ENCODE measurements at regions not wholly inside any gene's neighbourhood (a gene's known extent, or its start where the extent isn't known, plus 50 kb on each side); places are given as distances from the start of the nearest gene placed in this dataset.

DNA sequence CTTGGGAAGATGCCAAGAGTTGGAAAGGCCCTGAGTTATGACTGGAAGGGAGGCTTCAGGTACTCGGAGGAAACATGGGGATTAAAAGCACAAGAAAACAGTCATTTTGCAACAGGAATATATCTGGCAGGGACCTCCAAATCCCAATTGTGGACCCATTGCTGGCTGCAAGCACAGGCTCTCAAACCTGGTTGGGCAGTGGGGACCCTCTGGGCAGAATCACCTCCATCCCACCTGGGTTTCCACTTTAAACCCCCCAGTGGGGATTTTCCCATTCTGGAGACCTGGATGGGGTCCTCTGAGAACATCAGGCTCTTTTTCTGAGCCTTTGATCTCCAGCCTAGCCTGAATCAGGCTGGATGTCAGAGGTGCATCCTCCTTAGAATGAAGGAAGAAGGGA is 177.8 kb downstream of the ASMT start:
- Histone ChIP-seq H3K27me3 (no peaks in the 10 kb centered on the region), H3K9me3 (no peaks in the 10 kb centered on the region), H3K4me3 (replicated peaks in 1 of 3) (no peak overlapping the region), H3K4me1 (no peaks in the 10 kb centered on the region), H3K36me3 (no peaks in the 10 kb centered on the region), H3K27ac (no peak overlapping the region)
- intact Hi-C loops (cut with DNase I) = no loop called here
- no peak for TF ChIP-seq POLR2A (IDR thresholded peaks at IDR 0.05)
- TF ChIP-seq, protein P1, sequence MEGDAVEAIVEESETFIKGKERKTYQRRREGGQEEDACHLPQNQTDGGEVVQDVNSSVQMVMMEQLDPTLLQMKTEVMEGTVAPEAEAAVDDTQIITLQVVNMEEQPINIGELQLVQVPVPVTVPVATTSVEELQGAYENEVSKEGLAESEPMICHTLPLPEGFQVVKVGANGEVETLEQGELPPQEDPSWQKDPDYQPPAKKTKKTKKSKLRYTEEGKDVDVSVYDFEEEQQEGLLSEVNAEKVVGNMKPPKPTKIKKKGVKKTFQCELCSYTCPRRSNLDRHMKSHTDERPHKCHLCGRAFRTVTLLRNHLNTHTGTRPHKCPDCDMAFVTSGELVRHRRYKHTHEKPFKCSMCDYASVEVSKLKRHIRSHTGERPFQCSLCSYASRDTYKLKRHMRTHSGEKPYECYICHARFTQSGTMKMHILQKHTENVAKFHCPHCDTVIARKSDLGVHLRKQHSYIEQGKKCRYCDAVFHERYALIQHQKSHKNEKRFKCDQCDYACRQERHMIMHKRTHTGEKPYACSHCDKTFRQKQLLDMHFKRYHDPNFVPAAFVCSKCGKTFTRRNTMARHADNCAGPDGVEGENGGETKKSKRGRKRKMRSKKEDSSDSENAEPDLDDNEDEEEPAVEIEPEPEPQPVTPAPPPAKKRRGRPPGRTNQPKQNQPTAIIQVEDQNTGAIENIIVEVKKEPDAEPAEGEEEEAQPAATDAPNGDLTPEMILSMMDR (IDR thresholded peaks at IDR 0.05) = no peak
- WGBS, 2 donors = 56% methylated on average over 1 of the region's 1 CpG; no CpG with 5 or more reads in 1 of the 2 donors
- no peak for DNase-seq

DNA sequence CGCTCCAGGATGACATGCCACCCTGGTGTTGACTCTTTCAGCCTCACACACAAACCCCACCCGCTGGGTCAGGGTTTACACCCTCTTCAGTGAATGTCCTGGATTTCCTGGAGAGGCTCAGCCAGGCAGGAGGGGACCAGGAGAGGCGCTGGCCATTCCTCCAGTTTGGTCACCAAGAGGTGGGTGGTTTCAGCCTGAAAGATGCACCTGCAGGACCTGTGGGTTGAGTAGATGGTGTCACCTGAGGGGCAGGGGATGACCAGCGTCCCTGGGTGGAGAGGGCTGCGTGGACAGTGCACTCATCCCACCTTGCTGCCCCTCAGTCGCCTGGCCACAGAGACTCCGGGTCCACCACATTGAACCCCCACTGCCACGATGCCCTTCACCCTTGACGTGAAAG is 179.7 kb downstream of the ASMT start:
- H3K27ac ChIP-seq = no peak overlapping the region
- H3K4me3 ChIP-seq (replicated peaks in 1 of 3) = no peak overlapping the region
- H3K36me3 ChIP-seq = no peaks in the 10 kb centered on the region
- WGBS, 2 donors = 78 to 87% methylated on average over 9 of the region's 9 CpGs
- H3K4me1 ChIP-seq = no peaks in the 10 kb centered on the region
- no peaks in the 10 kb centered on the region for H3K27me3 ChIP-seq
- no peak for TF ChIP-seq POLR2A (IDR thresholded peaks at IDR 0.05)
- TF ChIP-seq, protein P1 (IDR thresholded peaks at IDR 0.05) = no peak
- no peaks in the 10 kb centered on the region for H3K9me3 ChIP-seq
- intact Hi-C loops (cut with DNase I) = no loop called here
- no peak for DNase-seq

DNA sequence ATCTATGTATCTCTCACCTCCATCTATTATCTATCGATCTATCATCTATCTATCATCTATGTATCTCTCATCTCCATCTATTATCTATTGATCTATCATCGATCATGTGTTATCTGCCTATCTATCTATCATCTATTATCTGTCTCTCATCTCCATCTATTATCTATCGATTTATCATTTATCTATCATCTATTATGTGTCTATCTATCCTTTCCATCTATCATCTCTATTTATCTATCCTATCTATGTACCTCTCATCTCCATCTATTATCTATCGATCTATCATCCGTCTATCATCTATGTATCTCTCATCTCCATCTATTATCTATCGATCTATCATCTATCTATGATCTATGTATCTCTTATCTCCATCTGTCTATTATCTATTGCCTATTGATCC is 188.1 kb downstream of the ASMT start:
- DNase-seq = no peak
- WGBS, 2 donors = 95% methylated on average over 6 of the region's 6 CpGs
- H3K4me1 ChIP-seq = no peaks in the 10 kb centered on the region
- no peak overlapping the region for H3K4me3 ChIP-seq (replicated peaks in 1 of 3)
- H3K36me3 ChIP-seq = no peaks in the 10 kb centered on the region
- H3K27me3 ChIP-seq = no peaks in the 10 kb centered on the region
- no peak overlapping the region for H3K27ac ChIP-seq
- TF ChIP-seq POLR2A (IDR thresholded peaks at IDR 0.05) = no peak
- TF ChIP-seq, protein P1 (IDR thresholded peaks at IDR 0.05) = no peak
- intact Hi-C loops (cut with DNase I) = no loop called here
- H3K9me3 ChIP-seq = no peaks in the 10 kb centered on the region

DNA sequence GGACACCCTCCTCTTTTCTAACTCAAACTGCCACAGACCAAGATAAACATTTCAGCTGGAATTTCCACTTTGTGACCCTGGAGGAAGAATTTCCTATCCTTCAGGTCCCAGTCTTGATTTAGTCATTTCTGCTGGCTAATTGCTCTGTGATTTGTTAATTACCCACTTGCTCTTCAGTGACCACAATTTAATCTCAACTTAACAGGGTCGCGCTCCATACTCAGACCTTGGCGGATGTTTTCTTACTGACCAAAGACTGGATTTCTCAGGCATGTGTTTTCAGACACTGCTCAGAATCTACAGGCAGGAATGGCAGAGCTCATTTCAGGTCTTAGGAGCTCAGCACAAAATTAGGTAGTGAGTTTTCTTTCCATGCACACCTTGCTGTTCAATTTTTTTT is 188.9 kb downstream of the ASMT start:
- WGBS, 2 donors = 48 to 57% methylated on average over 3 of the region's 3 CpGs
- DNase-seq = no peak

DNA sequence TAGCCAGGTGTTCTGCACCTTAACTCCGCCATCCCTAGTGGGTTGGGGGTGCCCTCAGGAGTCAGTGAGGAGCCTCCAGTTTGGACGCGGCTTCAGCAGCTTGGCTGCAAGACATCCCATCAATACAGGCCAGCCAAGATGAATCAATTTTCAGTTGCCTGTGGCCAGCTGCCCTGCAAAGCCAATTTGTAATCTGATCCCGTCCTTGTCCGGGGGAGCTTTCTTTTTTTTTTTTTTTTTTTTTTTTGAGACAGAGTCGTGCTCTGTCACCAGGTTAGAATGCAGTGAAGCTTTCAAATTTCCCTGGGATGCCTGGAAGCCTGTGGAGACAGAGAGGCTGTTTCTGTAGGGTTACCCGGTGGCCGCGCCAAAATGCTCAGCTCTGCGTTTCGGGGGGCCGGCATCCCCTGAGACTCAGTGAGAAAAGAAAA is 192.5 kb downstream of the ASMT start:
- Histone ChIP-seq H3K27me3 (no peaks in the 10 kb centered on the region), H3K9me3 (no peaks in the 10 kb centered on the region), H3K36me3 (no peaks in the 10 kb centered on the region), H3K4me3 (replicated peaks in 1 of 3) (no peak overlapping the region), H3K27ac (no peak overlapping the region), H3K4me1 (no peaks in the 10 kb centered on the region)
- WGBS, 2 donors = 7 to 10% methylated on average over 12 of the region's 12 CpGs
- no peak for TF ChIP-seq POLR2A (IDR thresholded peaks at IDR 0.05)
- TF ChIP-seq, protein P1 (IDR thresholded peaks at IDR 0.05) = no peak
- intact Hi-C loops (cut with DNase I) = no loop called here
- no peak for DNase-seq

More for the DNA sequence above, 188.9 kb downstream of the ASMT start:
- no peak overlapping the region for H3K27ac ChIP-seq
- intact Hi-C loops (cut with DNase I) = no loop called here
- H3K4me1 ChIP-seq = no peaks in the 10 kb centered on the region
- no peaks in the 10 kb centered on the region for H3K36me3 ChIP-seq
- no peak overlapping the region for H3K4me3 ChIP-seq (replicated peaks in 1 of 3)
- TF ChIP-seq POLR2A (IDR thresholded peaks at IDR 0.05) = no peak
- TF ChIP-seq, protein P1 (IDR thresholded peaks at IDR 0.05) = no peak
- H3K27me3 ChIP-seq = no peaks in the 10 kb centered on the region
- no peaks in the 10 kb centered on the region for H3K9me3 ChIP-seq
